CD14-positive monocyte (primary cell): ENCODE measurements at regions not wholly inside any gene's neighbourhood (a gene's known extent, or its start where the extent isn't known, plus 50 kb on each side); places are given as distances from the start of the nearest gene placed in this dataset.

Source experiments
- DNase-seq, 3 donors: peaks; one replicate each; pipeline ENCODE4 v3.0.0-alpha.2; 2011 to 2022
- H2AFZ ChIP-seq: 2 replicates; pipeline ENCODE4 v1.6.0; 2012; ENCODE audit warnings: mild to moderate bottlenecking, low read depth, low read length, inconsistent platforms; ENCODE audit not compliant: insufficient read depth, poor library complexity, severe bottlenecking
- H3K27ac ChIP-seq, 2 donors: 1 replicate in 1 of 2; 2 replicates in 1 of 2; pipeline ENCODE4 v1.5.1; 2012 to 2013; ENCODE audit warnings: low read length in 2 of 2, control low read depth in 1 of 2, inconsistent platforms in 1 of 2, low read depth in 1 of 2, mild to moderate bottlenecking in 1 of 2
- H3K27me3 ChIP-seq, 2 donors: one replicate each; pipeline versions ENCODE4 v1.6.0 to v1.6.1; 2011 to 2013; ENCODE audit warnings: low read length in 2 of 2; ENCODE audit not compliant: control insufficient read depth in 2 of 2, insufficient read depth in 2 of 2
- H3K36me3 ChIP-seq, 2 donors: replicated peaks in 1 of 2; 1 replicate in 1 of 2; 2 replicates in 1 of 2; pipeline versions ENCODE4 v1.5.1 to v1.6.1; 2012 to 2013; ENCODE audit warnings: low read length in 2 of 2, control low read depth in 1 of 2, inconsistent platforms in 1 of 2, mild to moderate bottlenecking in 1 of 2; ENCODE audit not compliant: insufficient read depth in 2 of 2, control insufficient read depth in 1 of 2
- H3K4me1 ChIP-seq, 2 donors: 1 replicate in 1 of 2; 2 replicates in 1 of 2; pipeline versions ENCODE4 v1.5.1 to v1.6.1; 2012 to 2013; ENCODE audit warnings: low read length in 2 of 2, control low read depth in 1 of 2, inconsistent platforms in 1 of 2, mild to moderate bottlenecking in 1 of 2, moderate library complexity in 1 of 2; ENCODE audit not compliant: insufficient read depth in 2 of 2, control insufficient read depth in 1 of 2
- H3K4me2 ChIP-seq: replicated peaks from 2 replicates; pipeline ENCODE3; 2012; ENCODE audit warnings: low read length, moderate library complexity, mild to moderate bottlenecking; ENCODE audit not compliant: poor library complexity, severe bottlenecking; ENCODE audit errors: extremely low read depth
- H3K4me3 ChIP-seq, 3 experiments: fragments of 200-600 bp in 1 of 3; sonication (generic) in 1 of 3; replicated peaks in 1 of 3; 1 replicate in 2 of 3; 2 replicates in 1 of 3; pipeline ENCODE4 v1.5.1; 2011 to 2013; ENCODE audit warnings: low read length in 3 of 3, mild to moderate bottlenecking in 3 of 3, control low read depth in 2 of 3, low read depth in 2 of 3, inconsistent platforms in 1 of 3, moderate library complexity in 1 of 3
- H3K79me2 ChIP-seq: 2 replicates; pipeline ENCODE4 v1.6.0; 2012; ENCODE audit warnings: mild to moderate bottlenecking, control low read depth, inconsistent platforms, low read length, moderate library complexity; ENCODE audit not compliant: insufficient read depth
- H3K9ac ChIP-seq: 2 replicates; pipeline ENCODE4 v1.6.0; 2017; ENCODE audit warnings: low read length, mild to moderate bottlenecking; ENCODE audit not compliant: insufficient read depth, poor library complexity, severe bottlenecking
- H3K9me3 ChIP-seq, 2 donors: replicated peaks in 1 of 2; 1 replicate in 1 of 2; 2 replicates in 1 of 2; pipeline versions ENCODE4 v1.5.1 to v1.6.1; 2012 to 2013; ENCODE audit warnings: low read length in 2 of 2, control low read depth in 1 of 2; ENCODE audit not compliant: control insufficient read depth in 1 of 2, insufficient read depth in 1 of 2
- H4K20me1 ChIP-seq: 2 replicates; pipeline ENCODE4 v1.6.0; 2012; ENCODE audit warnings: mild to moderate bottlenecking, low read length, control low read depth, moderate library complexity; ENCODE audit not compliant: insufficient read depth
- H3K27ac Mint-ChIP-seq, 7 donors: one replicate each; pipeline ENCODE4 v1.8.0; 2020; ENCODE audit warnings: mild to moderate bottlenecking in 7 of 7, mixed read lengths in 7 of 7, moderate library complexity in 6 of 7, inconsistent platforms in 2 of 7
- H3K27me3 Mint-ChIP-seq, 3 donors: one replicate each; pipeline ENCODE4 v1.8.0; 2021 to 2022; ENCODE audit warnings: low read depth in 3 of 3, mild to moderate bottlenecking in 3 of 3, mixed read lengths in 3 of 3, moderate library complexity in 3 of 3, inconsistent platforms in 1 of 3
- H3K36me3 Mint-ChIP-seq, 2 donors: one replicate each; pipeline ENCODE4 v1.8.0; 2020; ENCODE audit warnings: mixed read lengths in 2 of 2, inconsistent platforms in 1 of 2, mild to moderate bottlenecking in 1 of 2
- H3K4me1 Mint-ChIP-seq: one replicate; pipeline ENCODE4 v1.8.0; 2020; ENCODE audit warnings: mild to moderate bottlenecking, mixed read lengths
- H3K4me3 Mint-ChIP-seq, 2 donors: one replicate each; pipeline ENCODE4 v1.8.0; 2020; ENCODE audit warnings: mild to moderate bottlenecking in 2 of 2, mixed read lengths in 2 of 2, moderate library complexity in 1 of 2
- H3K9me3 Mint-ChIP-seq, 7 donors: one replicate each; pipeline ENCODE4 v1.8.0; 2020 to 2022; ENCODE audit warnings: mixed read lengths in 7 of 7, mild to moderate bottlenecking in 6 of 7, moderate library complexity in 6 of 7, inconsistent platforms in 2 of 7
- CTCF ChIP-seq: fragments of 200-600 bp; IDR thresholded peaks from one replicate; pipeline ENCODE4 v1.8.0; 2022; ENCODE audit warnings: antibody characterized with exemption, mild to moderate bottlenecking
- WGBS: methylation state at CpG from one replicate; pipeline ENCODE4 v1.1.5; 2013; ENCODE audit warnings: missing lambda C conversion rate; ENCODE audit not compliant: insufficient coverage; 5-methylcytosine and 5-hydroxymethylcytosine counted together
- intact Hi-C, 2 donors: fragments of 100-400 bp; cut with micrococcal nuclease; formaldehyde crosslinking; loops; one replicate each; pipeline versions ENCODE4 v1.15.0 to v1.15.1; 2023

GRCh38 chr10:105855791-105856190 is 1214.7 kb downstream of the SORCS3 start:
- H3K79me2 ChIP-seq: no peaks in the 10 kb centered on the region
- H3K4me2 ChIP-seq: no peak overlapping the region
- no peaks in the 10 kb centered on the region for H3K4me1 Mint-ChIP-seq
- peaks cover 0 to 4% (median 0%) of the 10 kb centered on the region in 7 donors for H3K9me3 Mint-ChIP-seq
- H2AFZ ChIP-seq: no peak overlapping the region
- no peaks in the 10 kb centered on the region for H3K27me3 Mint-ChIP-seq
- no peak overlapping the region for H3K4me3 Mint-ChIP-seq
- H3K27me3 ChIP-seq: no peaks in the 10 kb centered on the region
- H3K36me3 ChIP-seq: no peaks in the 10 kb centered on the region
- no peaks in the 10 kb centered on the region for H3K9me3 ChIP-seq
- no peak overlapping the region for H3K27ac Mint-ChIP-seq
- H3K9ac ChIP-seq: no peak overlapping the region
- WGBS: no CpG with 5 or more reads among the region's 2 CpGs
- no peak for DNase-seq
- no peaks in the 10 kb centered on the region for H3K36me3 Mint-ChIP-seq
- H3K4me3 ChIP-seq: no peak overlapping the region
- intact Hi-C loops: no loop called here
- H3K4me1 ChIP-seq: no peaks in the 10 kb centered on the region
- TF ChIP-seq CTCF: no peak
- H4K20me1 ChIP-seq: no peaks in the 10 kb centered on the region
- H3K27ac ChIP-seq: no peak overlapping the region

GRCh38 chr10:105844676-105845570 is 1203.8 kb downstream of the SORCS3 start:
- H3K27ac ChIP-seq: no peak overlapping the region
- no peaks in the 10 kb centered on the region for H3K4me1 ChIP-seq
- H2AFZ ChIP-seq: no peak overlapping the region
- no peaks in the 10 kb centered on the region for H3K27me3 ChIP-seq
- peaks cover 0 to 12% (median 4%) of the 10 kb centered on the region in 7 donors for H3K9me3 Mint-ChIP-seq
- H3K4me1 Mint-ChIP-seq: no peaks in the 10 kb centered on the region
- no peak overlapping the region for H3K4me3 Mint-ChIP-seq
- H3K36me3 Mint-ChIP-seq: no peaks in the 10 kb centered on the region
- H3K9me3 ChIP-seq: peaks cover 8 to 15% of the 10 kb centered on the region in 2 donors
- no peak overlapping the region for H3K4me3 ChIP-seq
- no CpG with 5 or more reads among the region's 12 CpGs for WGBS
- no peak overlapping the region for H3K9ac ChIP-seq
- TF ChIP-seq CTCF: no peak
- H3K36me3 ChIP-seq: no peaks in the 10 kb centered on the region
- H3K27ac Mint-ChIP-seq: peak overlapping the region in 1 of 7 donors; percentile 38
- peaks cover 0 to 1% (median 0%) of the 10 kb centered on the region in 3 donors for H3K27me3 Mint-ChIP-seq
- intact Hi-C loops: no loop called here
- no peak overlapping the region for H3K4me2 ChIP-seq
- DNase-seq: no peak
- no peaks in the 10 kb centered on the region for H3K79me2 ChIP-seq
- no peaks in the 10 kb centered on the region for H4K20me1 ChIP-seq
